HEK293T (cell line): ENCODE measurements at regions not wholly inside any gene's neighbourhood (a gene's known extent, or its start where the extent isn't known, plus 50 kb on each side); places are given as distances from the start of the nearest gene placed in this dataset.

Experiments
- ARNT ChIP-seq: fragments of 450-650 bp; IDR thresholded peaks from 2 replicates; pipeline ENCODE4 v1.6.1; 2017; ENCODE audit warnings: mild to moderate bottlenecking
- BHLHE40 ChIP-seq: fragments of 450-650 bp; IDR thresholded peaks from 2 replicates; pipeline ENCODE4 v1.6.1; 2016; ENCODE audit warnings: mild to moderate bottlenecking, moderate library complexity, borderline replicate concordance
- ELF4 ChIP-seq: fragments of 450-650 bp; IDR thresholded peaks from 2 replicates; pipeline ENCODE4 v1.6.1; 2017; ENCODE audit warnings: antibody characterized with exemption
- L3MBTL2 ChIP-seq: fragments of 450-650 bp; conservative IDR thresholded peaks from 2 replicates; pipeline ENCODE4 v1.6.1; 2016; ENCODE audit warnings: mild to moderate bottlenecking
- LEF1 ChIP-seq: fragments of 450-650 bp; IDR thresholded peaks from 2 replicates; pipeline ENCODE4 v1.6.1; 2017; ENCODE audit warnings: mild to moderate bottlenecking, borderline replicate concordance
- TF ChIP-seq, protein P1 (sequence below): fragments of 450-650 bp; IDR thresholded peaks from 2 replicates; pipeline ENCODE4 v1.6.1; 2016

DNA sequence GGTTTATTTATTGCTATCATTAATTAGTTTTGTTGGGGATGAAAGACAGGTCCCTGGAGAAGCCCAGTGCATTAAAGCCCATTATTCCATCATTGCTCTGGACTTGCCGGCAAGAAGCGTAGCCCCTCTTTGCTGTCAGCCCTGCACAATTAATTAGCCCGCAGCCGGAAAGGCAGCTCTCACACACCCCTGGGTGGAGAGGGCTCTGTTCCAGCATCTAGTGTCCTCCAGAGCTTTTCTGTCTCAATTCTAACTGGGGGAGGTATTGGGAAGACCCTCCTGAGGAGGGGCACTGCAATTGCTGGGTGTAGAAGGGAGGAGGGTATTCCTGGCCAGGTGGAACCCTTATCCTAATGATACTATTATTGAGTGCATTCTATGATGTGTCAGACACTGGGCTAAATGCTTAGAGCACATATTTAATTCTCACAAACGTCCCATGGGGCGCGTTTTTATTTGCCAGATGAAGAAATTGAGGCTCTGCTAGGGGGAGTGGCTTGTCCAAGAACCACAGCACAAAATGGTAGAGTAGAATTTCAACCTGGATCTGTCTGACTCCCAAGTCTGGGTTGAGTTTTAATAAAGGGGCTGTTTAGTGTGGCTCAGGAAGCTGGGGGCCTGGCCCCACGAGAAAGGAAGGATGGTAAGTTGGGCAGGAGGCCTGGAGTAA is 148.1 kb upstream of the PCBD1 start:
- TF ChIP-seq, protein P1, sequence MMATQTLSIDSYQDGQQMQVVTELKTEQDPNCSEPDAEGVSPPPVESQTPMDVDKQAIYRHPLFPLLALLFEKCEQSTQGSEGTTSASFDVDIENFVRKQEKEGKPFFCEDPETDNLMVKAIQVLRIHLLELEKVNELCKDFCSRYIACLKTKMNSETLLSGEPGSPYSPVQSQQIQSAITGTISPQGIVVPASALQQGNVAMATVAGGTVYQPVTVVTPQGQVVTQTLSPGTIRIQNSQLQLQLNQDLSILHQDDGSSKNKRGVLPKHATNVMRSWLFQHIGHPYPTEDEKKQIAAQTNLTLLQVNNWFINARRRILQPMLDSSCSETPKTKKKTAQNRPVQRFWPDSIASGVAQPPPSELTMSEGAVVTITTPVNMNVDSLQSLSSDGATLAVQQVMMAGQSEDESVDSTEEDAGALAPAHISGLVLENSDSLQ = no peak
- no peak for TF ChIP-seq ARNT
- no peak for TF ChIP-seq ELF4
- TF ChIP-seq LEF1 = no peak
- TF ChIP-seq L3MBTL2 = no peak
- TF ChIP-seq BHLHE40 = no peak
